ENCODE measurements at regions not wholly inside any gene's neighbourhood (a gene's known extent, or its start where the extent isn't known, plus 50 kb on each side); places are given as distances from the start of the nearest gene placed in this dataset.
A peak's percentile ranks its signal among the peaks of the same experiment; 100 is the strongest.

DNA sequence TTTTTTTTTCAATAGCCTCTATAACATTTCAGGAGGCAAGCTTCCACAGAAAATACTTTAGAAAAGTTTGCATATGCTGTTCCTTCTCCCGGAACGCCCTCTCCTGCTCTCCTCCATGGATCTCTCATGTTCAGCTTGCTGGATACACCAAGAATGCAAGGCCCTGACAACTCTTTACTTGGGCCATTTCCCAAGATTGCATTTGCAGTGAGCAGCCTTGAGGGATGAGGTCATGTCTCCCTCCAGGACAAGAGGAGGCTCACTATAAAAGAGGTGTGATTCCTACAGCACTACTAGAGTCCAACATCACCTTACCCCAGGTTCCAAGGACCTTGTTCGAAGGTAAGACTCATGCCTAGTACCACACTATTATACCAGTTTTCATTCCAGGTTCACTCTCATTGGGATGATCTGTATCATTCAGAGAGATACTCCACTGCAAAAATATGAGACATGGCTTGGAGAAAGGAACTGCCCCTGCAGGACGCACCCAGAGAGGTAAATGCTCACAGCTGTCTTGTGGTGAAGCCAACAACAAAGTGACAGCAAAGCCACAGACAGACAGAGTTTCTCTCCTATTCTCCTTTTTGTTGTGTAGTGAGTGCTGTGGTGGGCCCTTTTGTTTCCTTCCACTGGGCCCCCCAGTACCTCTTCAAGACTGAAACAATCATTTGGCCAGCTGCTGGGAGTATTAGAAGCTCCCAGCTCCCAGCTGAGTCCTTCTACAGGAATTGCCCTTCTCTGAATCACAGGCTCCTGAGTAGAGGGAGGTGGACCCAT, 151.7 kb upstream of the ZNF366 start:
- intact Hi-C loops (cut with micrococcal nuclease; ENCODE audit: unreplicated experiment) = no loop called here
- DNase-seq = no peak
- Mint-ChIP-seq H3K4me3 (ENCODE audit: low read depth, unreplicated experiment) (no peak overlapping the region), H3K36me3 (ENCODE audit: insufficient read depth, unreplicated experiment) (no peaks in the 10 kb centered on the region), H3K27me3 (ENCODE audit: unreplicated experiment) (no peaks in the 10 kb centered on the region), H3K27ac (ENCODE audit: unreplicated experiment) (no peak overlapping the region), H3K9me3 (ENCODE audit: low read depth, unreplicated experiment) (no peaks in the 10 kb centered on the region), H3K4me1 (ENCODE audit: low read depth, unreplicated experiment) (peaks cover 9% of the 10 kb centered on the region)
- TF ChIP-seq, protein P1, sequence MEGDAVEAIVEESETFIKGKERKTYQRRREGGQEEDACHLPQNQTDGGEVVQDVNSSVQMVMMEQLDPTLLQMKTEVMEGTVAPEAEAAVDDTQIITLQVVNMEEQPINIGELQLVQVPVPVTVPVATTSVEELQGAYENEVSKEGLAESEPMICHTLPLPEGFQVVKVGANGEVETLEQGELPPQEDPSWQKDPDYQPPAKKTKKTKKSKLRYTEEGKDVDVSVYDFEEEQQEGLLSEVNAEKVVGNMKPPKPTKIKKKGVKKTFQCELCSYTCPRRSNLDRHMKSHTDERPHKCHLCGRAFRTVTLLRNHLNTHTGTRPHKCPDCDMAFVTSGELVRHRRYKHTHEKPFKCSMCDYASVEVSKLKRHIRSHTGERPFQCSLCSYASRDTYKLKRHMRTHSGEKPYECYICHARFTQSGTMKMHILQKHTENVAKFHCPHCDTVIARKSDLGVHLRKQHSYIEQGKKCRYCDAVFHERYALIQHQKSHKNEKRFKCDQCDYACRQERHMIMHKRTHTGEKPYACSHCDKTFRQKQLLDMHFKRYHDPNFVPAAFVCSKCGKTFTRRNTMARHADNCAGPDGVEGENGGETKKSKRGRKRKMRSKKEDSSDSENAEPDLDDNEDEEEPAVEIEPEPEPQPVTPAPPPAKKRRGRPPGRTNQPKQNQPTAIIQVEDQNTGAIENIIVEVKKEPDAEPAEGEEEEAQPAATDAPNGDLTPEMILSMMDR (IDR thresholded peaks at IDR 0.05; ENCODE audit: unreplicated experiment) = no peak
- BruUV-seq (replicated peaks) = no TSS peak
- CTCF ChIA-PET = no interaction called here

DNA sequence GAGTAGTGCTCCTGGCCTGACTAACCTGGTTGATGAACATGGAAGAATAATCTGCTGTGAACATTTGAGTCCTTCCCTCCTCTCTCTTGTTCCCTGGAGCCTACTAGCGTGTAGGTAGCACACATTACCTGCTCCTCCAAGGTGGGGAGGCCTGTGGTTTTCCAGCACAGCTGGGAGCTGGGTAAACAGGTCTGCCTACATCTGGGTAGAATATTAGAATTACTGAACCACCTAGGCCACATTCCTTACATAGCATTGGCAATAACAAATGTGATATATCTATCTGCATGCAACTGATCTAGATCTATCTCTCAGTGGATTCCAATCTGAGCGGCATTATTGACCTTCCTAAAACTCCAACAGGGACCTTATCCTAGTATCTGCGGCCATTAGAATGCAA, 151.0 kb upstream of the ZNF366 start:
- peaks cover 6% of the 10 kb centered on the region for H3K27me3 Mint-ChIP-seq (ENCODE audit: unreplicated experiment)
- no peaks in the 10 kb centered on the region for H3K36me3 Mint-ChIP-seq (ENCODE audit: insufficient read depth, unreplicated experiment)
- H3K4me3 Mint-ChIP-seq (ENCODE audit: low read depth, unreplicated experiment) = no peak overlapping the region
- no peak overlapping the region for H3K27ac Mint-ChIP-seq (ENCODE audit: unreplicated experiment)
- TF ChIP-seq, protein P1 (IDR thresholded peaks at IDR 0.05; ENCODE audit: unreplicated experiment) = no peak
- CTCF ChIA-PET = no interaction called here
- no peaks in the 10 kb centered on the region for H3K9me3 Mint-ChIP-seq (ENCODE audit: low read depth, unreplicated experiment)
- BruUV-seq (replicated peaks) = no TSS peak
- intact Hi-C loops (cut with micrococcal nuclease; ENCODE audit: unreplicated experiment) = no loop called here
- peak; percentile 34 for DNase-seq
- peaks cover 9% of the 10 kb centered on the region for H3K4me1 Mint-ChIP-seq (ENCODE audit: low read depth, unreplicated experiment)

DNA sequence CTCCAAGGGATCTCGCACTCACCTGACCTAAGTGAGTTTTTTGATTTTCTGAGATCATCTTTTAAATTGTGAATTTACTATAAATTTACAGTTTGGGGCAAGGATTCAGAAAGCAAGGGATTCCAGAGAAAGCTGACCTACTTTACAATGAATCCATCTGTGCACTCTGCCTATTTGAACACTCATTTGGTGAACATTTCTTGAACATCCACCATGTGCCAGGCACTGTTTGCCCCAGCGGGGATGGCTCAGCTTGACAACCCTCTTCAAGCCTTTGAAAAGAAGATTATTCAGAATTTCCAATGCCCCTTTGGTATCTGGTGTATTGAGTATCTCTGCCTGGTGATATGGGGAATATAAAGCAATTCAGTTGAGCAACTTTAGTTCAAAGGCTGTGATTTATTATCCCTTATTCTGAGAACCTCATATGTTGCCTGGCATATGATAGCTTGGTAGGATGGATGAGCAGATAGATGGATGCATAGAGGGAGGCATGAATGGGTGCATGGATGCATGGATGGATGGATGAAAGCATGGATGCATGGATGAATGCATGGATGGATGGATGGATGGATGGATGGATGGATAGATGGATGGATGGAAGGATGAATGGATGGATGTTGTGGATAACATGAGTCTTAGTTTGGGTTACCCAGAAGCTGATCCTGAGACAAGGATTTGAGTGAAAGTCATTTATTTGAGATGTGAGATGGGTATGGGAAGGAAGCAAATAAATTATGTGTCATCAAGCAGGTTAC, 149.7 kb upstream of the ZNF366 start:
- no peaks in the 10 kb centered on the region for H3K9me3 Mint-ChIP-seq (ENCODE audit: low read depth, unreplicated experiment)
- CTCF ChIA-PET = no interaction called here
- BruUV-seq (replicated peaks) = no TSS peak
- H3K27ac Mint-ChIP-seq (ENCODE audit: unreplicated experiment) = no peak overlapping the region
- peaks cover 8% of the 10 kb centered on the region for H3K4me1 Mint-ChIP-seq (ENCODE audit: low read depth, unreplicated experiment)
- DNase-seq = no peak
- H3K4me3 Mint-ChIP-seq (ENCODE audit: low read depth, unreplicated experiment) = no peak overlapping the region
- intact Hi-C loops (cut with micrococcal nuclease; ENCODE audit: unreplicated experiment) = no loop called here
- no peaks in the 10 kb centered on the region for H3K36me3 Mint-ChIP-seq (ENCODE audit: insufficient read depth, unreplicated experiment)
- peaks cover 18% of the 10 kb centered on the region for H3K27me3 Mint-ChIP-seq (ENCODE audit: unreplicated experiment)
- TF ChIP-seq, protein P1 (IDR thresholded peaks at IDR 0.05; ENCODE audit: unreplicated experiment) = no peak

DNA sequence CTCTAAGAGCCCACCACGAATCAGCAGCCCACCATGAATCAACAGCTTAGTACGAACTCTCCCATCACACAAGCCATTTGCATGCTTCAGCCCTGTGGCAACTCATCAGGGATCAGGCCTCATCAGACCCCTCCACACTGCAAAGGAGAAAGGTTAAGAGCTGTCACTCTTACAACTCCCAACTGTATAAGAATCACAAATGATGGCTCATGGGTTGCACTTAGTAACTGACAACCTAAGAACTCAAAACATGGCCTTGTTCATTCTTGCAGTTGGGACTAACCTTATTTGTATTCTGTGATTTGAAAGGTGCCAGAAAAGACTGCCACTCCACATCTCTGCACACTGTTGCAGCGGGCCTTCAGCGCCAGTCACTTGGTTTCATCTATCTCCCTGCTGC, 149.1 kb upstream of the ZNF366 start:
- Mint-ChIP-seq H3K27ac (ENCODE audit: unreplicated experiment) (no peak overlapping the region), H3K4me3 (ENCODE audit: low read depth, unreplicated experiment) (no peak overlapping the region), H3K27me3 (ENCODE audit: unreplicated experiment) (peaks cover 24% of the 10 kb centered on the region)

More for the DNA sequence above, 149.1 kb upstream of the ZNF366 start:
- Mint-ChIP-seq H3K36me3 (ENCODE audit: insufficient read depth, unreplicated experiment) (no peaks in the 10 kb centered on the region), H3K4me1 (ENCODE audit: low read depth, unreplicated experiment) (peaks cover 2% of the 10 kb centered on the region), H3K9me3 (ENCODE audit: low read depth, unreplicated experiment) (no peaks in the 10 kb centered on the region)
- TF ChIP-seq, protein P1 (IDR thresholded peaks at IDR 0.05; ENCODE audit: unreplicated experiment) = no peak
- no TSS peak for BruUV-seq (replicated peaks)
- CTCF ChIA-PET = interaction anchor here (0.9 kb wide), 1 partner anchor 45 kb away, joined by 4 read pairs; no protein-coding TSS in a partner anchor
- intact Hi-C loops (cut with micrococcal nuclease; ENCODE audit: unreplicated experiment) = no loop called here
- no peak for DNase-seq
